Peyer's patch (tissue), 4 donors: ENCODE measurements at regions not wholly inside any gene's neighbourhood (a gene's known extent, or its start where the extent isn't known, plus 50 kb on each side); places are given as distances from the start of the nearest gene placed in this dataset.

Source experiments
- DNase-seq, 3 donors: peaks; one replicate each; pipeline ENCODE4 v3.0.0-alpha.2; 2017 to 2019
- H3K27ac ChIP-seq, 4 donors: fragments of 200-600 bp; sonication (generic); one replicate each; pipeline ENCODE4 v1.5.1; 2016 to 2019
- H3K27me3 ChIP-seq, 2 donors: fragments of 200-600 bp; sonication (generic); one replicate each; pipeline ENCODE4 v1.5.1; 2019
- H3K36me3 ChIP-seq, 3 donors: fragments of 200-600 bp; sonication (generic); one replicate each; pipeline ENCODE4 v1.5.1; 2016 to 2019
- H3K4me1 ChIP-seq, 4 donors: fragments of 200-600 bp; sonication (generic); one replicate each; pipeline ENCODE4 v1.5.1; 2016 to 2019
- H3K4me3 ChIP-seq, 4 donors: fragments of 200-600 bp; sonication (generic); 1 replicate in 3 of 4; 2 replicates in 1 of 4; pipeline ENCODE4 v1.5.1; 2016 to 2019; ENCODE audit warnings: mild to moderate bottlenecking in 1 of 4
- H3K9me3 ChIP-seq, 4 donors: fragments of 200-600 bp; sonication (generic); one replicate each; pipeline ENCODE4 v1.5.1; 2016 to 2019; ENCODE audit warnings: mild to moderate bottlenecking in 1 of 4
- CTCF ChIP-seq, 6 experiments: fragments of 450-650 bp in 4 of 6; fragments of 200-600 bp in 2 of 6; sonication (generic) in 1 of 6; IDR thresholded peaks; one replicate each; pipeline ENCODE4 v1.5.1; 2017 to 2019; ENCODE audit warnings: antibody characterized with exemption in 6 of 6, mild to moderate bottlenecking in 3 of 6, moderate library complexity in 1 of 6
- POLR2A ChIP-seq, 2 donors: fragments of 450-650 bp; IDR thresholded peaks; one replicate each; pipeline ENCODE4 v1.5.1; 2017; ENCODE audit warnings: antibody characterized with exemption in 2 of 2, mild to moderate bottlenecking in 2 of 2, moderate library complexity in 2 of 2

- no peak for TF ChIP-seq POLR2A (IDR thresholded peaks at IDR 0.05)
- TF ChIP-seq CTCF (IDR thresholded peaks at IDR 0.05), result no peak
- Histone ChIP-seq H3K36me3 (no peaks in the 10 kb centered on the region), H3K4me1 (no peaks in the 10 kb centered on the region), H3K27me3 (no peaks in the 10 kb centered on the region), H3K4me3 (no peak overlapping the region), H3K9me3 (no peaks in the 10 kb centered on the region), H3K27ac (no peak overlapping the region)
- no peak for DNase-seq
Measured at GRCh38 chr2:211174021-211174420, 617.6 kb downstream of the CPS1 start.

- no peak for DNase-seq
- Histone ChIP-seq H3K27ac (no peak overlapping the region), H3K36me3 (no peaks in the 10 kb centered on the region), H3K27me3 (no peaks in the 10 kb centered on the region), H3K9me3 (no peaks in the 10 kb centered on the region), H3K4me3 (no peak overlapping the region), H3K4me1 (no peaks in the 10 kb centered on the region)
- TF ChIP-seq CTCF (IDR thresholded peaks at IDR 0.05) (no peak), POLR2A (IDR thresholded peaks at IDR 0.05) (no peak)
Measured at GRCh38 chr2:211174631-211175030, 618.2 kb downstream of the CPS1 start.

GRCh38 chr2:211175956-211176355 is 619.6 kb downstream of the CPS1 start:
- no peak for DNase-seq
- TF ChIP-seq CTCF (IDR thresholded peaks at IDR 0.05) (no peak), POLR2A (IDR thresholded peaks at IDR 0.05) (no peak)
- no peak overlapping the region for H3K27ac ChIP-seq
- no peaks in the 10 kb centered on the region for H3K4me1 ChIP-seq
- H3K27me3 ChIP-seq, result no peaks in the 10 kb centered on the region
- H3K36me3 ChIP-seq, result no peaks in the 10 kb centered on the region
- no peak overlapping the region for H3K4me3 ChIP-seq
- no peaks in the 10 kb centered on the region for H3K9me3 ChIP-seq

GRCh38 chr2:211176514-211177141 is 620.2 kb downstream of the CPS1 start:
- Histone ChIP-seq H3K4me3 (no peak overlapping the region), H3K4me1 (no peaks in the 10 kb centered on the region), H3K27me3 (no peaks in the 10 kb centered on the region), H3K9me3 (no peaks in the 10 kb centered on the region), H3K36me3 (no peaks in the 10 kb centered on the region), H3K27ac (no peak overlapping the region)
- DNase-seq, result no peak
- no peak for TF ChIP-seq POLR2A (IDR thresholded peaks at IDR 0.05)
- no peak for TF ChIP-seq CTCF (IDR thresholded peaks at IDR 0.05)

DNA sequence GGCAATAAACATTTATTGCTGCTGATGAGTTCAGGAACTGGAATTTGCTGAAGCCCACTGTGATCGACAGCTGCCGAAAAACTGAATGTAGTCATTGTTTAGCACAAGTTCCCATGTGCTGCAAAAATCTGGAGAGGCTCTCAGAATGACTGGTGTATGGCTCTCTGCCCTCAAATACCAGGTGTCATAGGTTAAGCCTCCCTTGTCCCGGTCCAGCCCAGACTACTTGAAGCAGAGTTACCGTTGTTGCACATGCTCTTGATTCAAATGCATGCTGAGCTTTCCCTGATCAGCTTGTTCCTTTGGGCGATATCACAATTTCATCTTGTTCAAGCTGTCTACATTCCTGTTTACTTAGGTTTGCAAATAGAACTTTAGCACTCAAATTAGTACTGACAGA is 625.2 kb downstream of the CPS1 start:
- DNase-seq, result no peak
- Histone ChIP-seq H3K4me3 (no peak overlapping the region), H3K9me3 (no peaks in the 10 kb centered on the region), H3K4me1 (no peaks in the 10 kb centered on the region), H3K36me3 (no peaks in the 10 kb centered on the region), H3K27ac (no peak overlapping the region), H3K27me3 (no peaks in the 10 kb centered on the region)
- no peak for TF ChIP-seq CTCF (IDR thresholded peaks at IDR 0.05)
- no peak for TF ChIP-seq POLR2A (IDR thresholded peaks at IDR 0.05)

- Histone ChIP-seq H3K9me3 (no peaks in the 10 kb centered on the region), H3K4me3 (no peak overlapping the region)
- TF ChIP-seq CTCF (IDR thresholded peaks at IDR 0.05) (no peak), POLR2A (IDR thresholded peaks at IDR 0.05) (no peak)
Measured at GRCh38 chr2:211187602-211188001, 631.2 kb downstream of the CPS1 start.

More at GRCh38 chr2:211187602-211188001, 631.2 kb downstream of the CPS1 start:
- H3K27me3 ChIP-seq, result no peaks in the 10 kb centered on the region
- no peak for DNase-seq
- H3K4me1 ChIP-seq, result no peaks in the 10 kb centered on the region
- no peak overlapping the region for H3K27ac ChIP-seq
- H3K36me3 ChIP-seq, result no peaks in the 10 kb centered on the region
